HG03565 (cell line): ENCODE measurements at regions not wholly inside any gene's neighbourhood (a gene's known extent, or its start where the extent isn't known, plus 50 kb on each side); places are given as distances from the start of the nearest gene placed in this dataset.
"Not testable (repeated sequence)": the region's sequence is repeated elsewhere in the genome, so short reads cannot be mapped to it uniquely, and the experiment has no call there.

Experiments used
- ATAC-seq: cut with Tn5 transposase; IDR thresholded peaks from one replicate; pipeline ENCODE4 v1.9.1; 2021; ENCODE audit warnings: mild to moderate bottlenecking, moderate library complexity; ENCODE audit not compliant: unreplicated experiment

- ATAC-seq: no peak
Observed at GRCh38 chr6:84635081-84635761, 129.2 kb downstream of the TBX18 start.

- ATAC-seq: no peak
Observed at GRCh38 chr6:84633771-84634170, 130.6 kb downstream of the TBX18 start.

GRCh38 chr6:84626527-84626926 lies 137.9 kb downstream of the TBX18 start:
- not testable (repeated sequence) for ATAC-seq

- ATAC-seq: no peak
Observed at GRCh38 chr6:84625506-84625905, 138.9 kb downstream of the TBX18 start.

GRCh38 chr6:84623956-84624680 lies 140.3 kb downstream of the TBX18 start:
- no peak for ATAC-seq

GRCh38 chr6:84618836-84619235 lies 145.6 kb downstream of the TBX18 start:
- no peak for ATAC-seq

- no peak for ATAC-seq
Observed at GRCh38 chr6:84618046-84618752, 146.2 kb downstream of the TBX18 start.

GRCh38 chr6:84615987-84616386 lies 148.4 kb downstream of the TBX18 start:
- ATAC-seq: no peak

- ATAC-seq: no peak
Observed at GRCh38 chr6:84615113-84615850, 149.1 kb downstream of the TBX18 start.

- no peak for ATAC-seq
Observed at GRCh38 chr6:84606860-84607259, 157.5 kb downstream of the TBX18 start.

GRCh38 chr6:84605298-84605697 lies 159.1 kb downstream of the TBX18 start:
- no peak for ATAC-seq

- no peak for ATAC-seq
Observed at GRCh38 chr6:84601366-84601765, 163.0 kb downstream of the TBX18 start.

- ATAC-seq: no peak
Observed at GRCh38 chr6:84599991-84600390, 164.4 kb downstream of the TBX18 start.

- ATAC-seq: no peak
Observed at GRCh38 chr6:84597238-84597875, 167.0 kb downstream of the TBX18 start.

GRCh38 chr6:84596488-84596887 lies 167.9 kb downstream of the TBX18 start:
- no peak for ATAC-seq

GRCh38 chr6:84588697-84589080 lies 175.7 kb downstream of the TBX18 start:
- no peak for ATAC-seq

- not testable (repeated sequence) for ATAC-seq
Observed at GRCh38 chr6:84587994-84588696, 176.3 kb downstream of the TBX18 start.

- not testable (repeated sequence) for ATAC-seq
Observed at GRCh38 chr6:84587202-84587940, 177.0 kb downstream of the TBX18 start.

- ATAC-seq: no peak
Observed at GRCh38 chr6:84583784-84584183, 180.6 kb downstream of the TBX18 start.
